ENCODE measurements at regions not wholly inside any gene's neighbourhood (a gene's known extent, or its start where the extent isn't known, plus 50 kb on each side); places are given as distances from the start of the nearest gene placed in this dataset.

GRCh38 chr7:94183289-94183749 lies 179.2 kb upstream of the BET1 start (continued):
- TF ChIP-seq MXI1 (IDR thresholded peaks at IDR 0.05; ENCODE audit: low read depth, low read length) (no peak), FOXM1 (IDR thresholded peaks at IDR 0.05; ENCODE audit: low read depth) (peak; percentile 65; the same call in 1 of the 2 replicates), USF2 (IDR thresholded peaks at IDR 0.05; ENCODE audit: borderline replicate concordance, low read depth, low read length) (no peak), SMC3 (IDR thresholded peaks at IDR 0.05; ENCODE audit: low read depth, low read length) (no peak), EZH2phosphoT487 (IDR thresholded peaks at IDR 0.05; ENCODE audit: borderline replicate concordance, low read depth) (no peak), TEAD4 (IDR thresholded peaks at IDR 0.05; ENCODE audit: borderline replicate concordance, insufficient read depth) (peak; percentile 97), TCF12 (IDR thresholded peaks at IDR 0.05) (peak; percentile 97), RFX5 (IDR thresholded peaks at IDR 0.05; ENCODE audit: low read length) (no peak), RXRA (IDR thresholded peaks at IDR 0.05; ENCODE audit: borderline replicate concordance, low read depth) (peak; percentile 85; the same call in 1 of the 2 replicates), GABPA (IDR thresholded peaks at IDR 0.05; ENCODE audit: low read depth) (0 out of 2 replicates have a peak, but pooled peaks have one; percentile 28)

GRCh38 chr7:94183891-94184290 lies 179.7 kb upstream of the BET1 start:
- Histone ChIP-seq H3K27ac (ENCODE audit: low read depth in 2 of 2, low read length in 1 of 2) (peak overlapping the region; percentile 60 to 97; a peak in 3 of 4 replicates), H3K79me2 (ENCODE audit: insufficient read depth) (no peaks in the 10 kb centered on the region), H3K9ac (peak overlapping the region; percentile 62), H4K20me1 (ENCODE audit: insufficient read depth) (no peaks in the 10 kb centered on the region), H3K4me1 (ENCODE audit: control insufficient read depth in 1 of 2, insufficient read depth in 2 of 2, low read depth in 1 of 2, low read length in 1 of 2) (peaks cover 0 to 21% of the 10 kb centered on the region in 2 experiments; a peak in 1 of 4 replicates), H3K9me3 (no peaks in the 10 kb centered on the region), H3F3A (replicated peaks; ENCODE audit: insufficient read depth) (peaks cover 28% of the 10 kb centered on the region), H3K36me3 (replicated peaks in 1 of 2; ENCODE audit: control insufficient read depth in 1 of 2, insufficient read depth in 2 of 2, low read length in 1 of 2) (no peaks in the 10 kb centered on the region), H3K4me2 (peak overlapping the region; percentile 48; the same call in 1 of the 2 replicates), H2AFZ (ENCODE audit: low read depth) (peak overlapping the region; percentile 11; the same call in 1 of the 2 replicates), H3K4me3 (ENCODE audit: low read depth in 2 of 2, low read length in 1 of 2) (no peak overlapping the region; a peak in 1 of 4 replicates), H3K9me2 (no peaks in the 10 kb centered on the region), H3K27me3 (ENCODE audit: insufficient read depth) (no peaks in the 10 kb centered on the region)
- POLR2A ChIA-PET, result no interaction called here
- WGBS (ENCODE audit: low lambda C conversion rate), result 81% methylated on average over 3 of the region's 3 CpGs
- no peak for DNase-seq
- CTCF ChIA-PET, result interaction anchor here (0.9 kb wide), 2 partner anchors 22 to 51 kb away, joined by 3 read pairs; no protein-coding TSS in a partner anchor
- 0 out of 4 replicates have a peak, but pooled peaks of 1 of the 2 experiments have one; percentile 2 for TF ChIP-seq EP300 (IDR thresholded peaks at IDR 0.05; ENCODE audit: borderline replicate concordance in 1 of 2, low read depth in 1 of 2, low read length in 1 of 2)
- TF ChIP-seq ELF1 (IDR thresholded peaks at IDR 0.05), result no peak

GRCh38 chr7:94188350-94188749 lies 184.2 kb upstream of the BET1 start:
- POLR2A ChIA-PET, result no interaction called here
- no peak for DNase-seq
- no peak overlapping the region for H3K4me3 ChIP-seq (ENCODE audit: low read depth in 2 of 2, low read length in 1 of 2)
- no peaks in the 10 kb centered on the region for H3K9me2 ChIP-seq
- CTCF ChIA-PET, result interaction anchor here (0.8 to 1.7 kb wide), 2 partner anchors 11 to 13 kb away, joined by 4 read pairs; no protein-coding TSS in a partner anchor
- H3K4me1 ChIP-seq (ENCODE audit: control insufficient read depth in 1 of 2, insufficient read depth in 2 of 2, low read depth in 1 of 2, low read length in 1 of 2), result peaks cover 3 to 22% of the 10 kb centered on the region in 2 experiments; a peak in 3 of 4 replicates
- H3K36me3 ChIP-seq (replicated peaks in 1 of 2; ENCODE audit: control insufficient read depth in 1 of 2, insufficient read depth in 2 of 2, low read length in 1 of 2), result no peaks in the 10 kb centered on the region
- H3K79me2 ChIP-seq (ENCODE audit: insufficient read depth), result no peaks in the 10 kb centered on the region
- H3K27ac ChIP-seq (ENCODE audit: low read depth in 2 of 2, low read length in 1 of 2), result no peak overlapping the region; a peak in 1 of 4 replicates
- 95% methylated on average over 2 of the region's 2 CpGs for WGBS (ENCODE audit: low lambda C conversion rate)
- no peaks in the 10 kb centered on the region for H4K20me1 ChIP-seq (ENCODE audit: insufficient read depth)
- no peaks in the 10 kb centered on the region for H3K9me3 ChIP-seq
- no peaks in the 10 kb centered on the region for H3K27me3 ChIP-seq (ENCODE audit: insufficient read depth)
- H3F3A ChIP-seq (replicated peaks; ENCODE audit: insufficient read depth), result peaks cover 33% of the 10 kb centered on the region
- H3K9ac ChIP-seq, result no peak overlapping the region
- no peak overlapping the region for H2AFZ ChIP-seq (ENCODE audit: low read depth)
- no peak overlapping the region for H3K4me2 ChIP-seq
- TF ChIP-seq MXI1 (IDR thresholded peaks at IDR 0.05; ENCODE audit: low read depth, low read length), result no peak
- no peak for TF ChIP-seq REST (IDR thresholded peaks at IDR 0.05; ENCODE audit: low read depth, low read length)
- no peak for TF ChIP-seq SIN3A (IDR thresholded peaks at IDR 0.05; ENCODE audit: borderline replicate concordance, low read depth, low read length)
- no peak for TF ChIP-seq RAD21 (IDR thresholded peaks at IDR 0.05; ENCODE audit: low read length)
- TF ChIP-seq RCOR1 (IDR thresholded peaks at IDR 0.05; ENCODE audit: low read length), result no peak

All from SK-N-SH (cell line).